ENCODE measurements at regions not wholly inside any gene's neighbourhood (a gene's known extent, or its start where the extent isn't known, plus 50 kb on each side); places are given as distances from the start of the nearest gene placed in this dataset.

DNA sequence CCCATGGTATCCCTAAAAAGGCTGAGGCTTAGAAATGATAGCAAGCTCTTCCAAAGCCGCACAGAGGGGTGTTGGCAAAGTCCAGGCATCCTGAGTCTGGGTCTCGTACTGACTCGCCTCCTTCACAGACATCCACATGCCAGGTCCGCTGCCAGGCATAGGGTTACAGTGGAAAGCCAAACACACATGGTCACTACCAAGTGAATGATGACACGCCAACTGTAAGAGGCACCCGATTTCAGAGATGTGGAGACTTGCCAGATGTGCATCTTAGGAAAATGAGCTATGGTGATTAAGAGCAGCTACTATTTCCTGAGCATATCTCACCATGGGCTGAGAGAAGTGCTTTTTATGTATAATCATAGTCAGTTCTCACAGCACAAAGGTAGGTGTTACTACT, 314.9 kb downstream of the MIAT start:
- TF ChIP-seq, protein P1, sequence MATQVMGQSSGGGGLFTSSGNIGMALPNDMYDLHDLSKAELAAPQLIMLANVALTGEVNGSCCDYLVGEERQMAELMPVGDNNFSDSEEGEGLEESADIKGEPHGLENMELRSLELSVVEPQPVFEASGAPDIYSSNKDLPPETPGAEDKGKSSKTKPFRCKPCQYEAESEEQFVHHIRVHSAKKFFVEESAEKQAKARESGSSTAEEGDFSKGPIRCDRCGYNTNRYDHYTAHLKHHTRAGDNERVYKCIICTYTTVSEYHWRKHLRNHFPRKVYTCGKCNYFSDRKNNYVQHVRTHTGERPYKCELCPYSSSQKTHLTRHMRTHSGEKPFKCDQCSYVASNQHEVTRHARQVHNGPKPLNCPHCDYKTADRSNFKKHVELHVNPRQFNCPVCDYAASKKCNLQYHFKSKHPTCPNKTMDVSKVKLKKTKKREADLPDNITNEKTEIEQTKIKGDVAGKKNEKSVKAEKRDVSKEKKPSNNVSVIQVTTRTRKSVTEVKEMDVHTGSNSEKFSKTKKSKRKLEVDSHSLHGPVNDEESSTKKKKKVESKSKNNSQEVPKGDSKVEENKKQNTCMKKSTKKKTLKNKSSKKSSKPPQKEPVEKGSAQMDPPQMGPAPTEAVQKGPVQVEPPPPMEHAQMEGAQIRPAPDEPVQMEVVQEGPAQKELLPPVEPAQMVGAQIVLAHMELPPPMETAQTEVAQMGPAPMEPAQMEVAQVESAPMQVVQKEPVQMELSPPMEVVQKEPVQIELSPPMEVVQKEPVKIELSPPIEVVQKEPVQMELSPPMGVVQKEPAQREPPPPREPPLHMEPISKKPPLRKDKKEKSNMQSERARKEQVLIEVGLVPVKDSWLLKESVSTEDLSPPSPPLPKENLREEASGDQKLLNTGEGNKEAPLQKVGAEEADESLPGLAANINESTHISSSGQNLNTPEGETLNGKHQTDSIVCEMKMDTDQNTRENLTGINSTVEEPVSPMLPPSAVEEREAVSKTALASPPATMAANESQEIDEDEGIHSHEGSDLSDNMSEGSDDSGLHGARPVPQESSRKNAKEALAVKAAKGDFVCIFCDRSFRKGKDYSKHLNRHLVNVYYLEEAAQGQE (IDR thresholded peaks at IDR 0.05; ENCODE audit: insufficient read depth in 1 of 2, low read depth in 2 of 2, low read length in 2 of 2) = no peak
- TF ChIP-seq POLR2AphosphoS5 (IDR thresholded peaks at IDR 0.05; ENCODE audit: low read depth, low read length) (no peak), TAF1 (IDR thresholded peaks at IDR 0.05; ENCODE audit: borderline replicate concordance, insufficient read depth, low read length) (no peak), SIN3A (IDR thresholded peaks at IDR 0.05; ENCODE audit: borderline replicate concordance, insufficient read depth, low read length) (no peak), FOXP2 (optimal IDR thresholded peaks at IDR 0.05; ENCODE audit: borderline replicate concordance, extremely low read depth, extremely low read length, insufficient read depth) (no peak)

All from PFSK-1 (cell line).